ENCODE measurements at regions not wholly inside any gene's neighbourhood (a gene's known extent, or its start where the extent isn't known, plus 50 kb on each side); places are given as distances from the start of the nearest gene placed in this dataset.

- TF ChIP-seq POLR2A (IDR thresholded peaks at IDR 0.05), result no peak
- no peak for TF ChIP-seq CTCF (IDR thresholded peaks at IDR 0.05)
Measured at GRCh38 chr5:86038566-86038965, 579.2 kb upstream of the COX7C start.
